OCI-LY1 (cell line): ENCODE measurements at regions not wholly inside any gene's neighbourhood (a gene's known extent, or its start where the extent isn't known, plus 50 kb on each side); places are given as distances from the start of the nearest gene placed in this dataset.

ENCODE experiments used
- H2AFZ ChIP-seq: fragments of 200-600 bp; sonication (generic), shearing (Covaris generic); 2 replicates; pipeline ENCODE4 v1.6.0; 2014; ENCODE audit warnings: antibody characterized with exemption, mild to moderate bottlenecking, low read length
- H3F3A ChIP-seq: fragments of 200-600 bp; sonication (generic), shearing (Covaris generic); 2 replicates; pipeline ENCODE4 v1.6.0; 2014; ENCODE audit warnings: mild to moderate bottlenecking, antibody characterized with exemption, low read length, moderate library complexity; ENCODE audit not compliant: insufficient read depth
- H3K27ac ChIP-seq: fragments of 200-600 bp; sonication (generic); 2 replicates; pipeline ENCODE4 v1.5.1; 2014; ENCODE audit warnings: low read length, mixed run types, mild to moderate bottlenecking, low read depth; ENCODE audit not compliant: poor library complexity, severe bottlenecking
- H3K27me3 ChIP-seq: fragments of 200-600 bp; sonication (generic); 2 replicates; pipeline ENCODE4 v1.6.0; 2014; ENCODE audit warnings: antibody characterized with exemption, mild to moderate bottlenecking, low read length, moderate library complexity; ENCODE audit not compliant: insufficient read depth
- H3K36me3 ChIP-seq: fragments of 200-600 bp; sonication (generic); 2 replicates; pipeline ENCODE4 v1.6.1; 2014; ENCODE audit warnings: mild to moderate bottlenecking, antibody characterized with exemption, low read length, moderate library complexity, mixed read lengths; ENCODE audit not compliant: insufficient read depth
- H3K4me1 ChIP-seq: fragments of 200-600 bp; sonication (generic); 2 replicates; pipeline ENCODE4 v1.5.1; 2014; ENCODE audit warnings: mild to moderate bottlenecking, low read length, moderate library complexity; ENCODE audit not compliant: insufficient read depth, severe bottlenecking
- H3K4me2 ChIP-seq: fragments of 200-600 bp; sonication (generic), shearing (Covaris generic); 2 replicates; pipeline ENCODE4 v1.6.1; 2014; ENCODE audit warnings: low read length
- H3K4me3 ChIP-seq: fragments of 200-600 bp; sonication (generic); 2 replicates; pipeline ENCODE4 v1.5.1; 2014; ENCODE audit warnings: low read length, low read depth, mild to moderate bottlenecking, mixed read lengths; ENCODE audit not compliant: poor library complexity, severe bottlenecking
- H3K79me2 ChIP-seq: fragments of 200-600 bp; shearing (Covaris generic); 2 replicates; pipeline ENCODE4 v1.6.1; 2016; ENCODE audit warnings: mixed run types, low read length, mixed read lengths; ENCODE audit not compliant: insufficient read depth
- H3K9ac ChIP-seq: fragments of 200-600 bp; sonication (generic), shearing (Covaris generic); 2 replicates; pipeline ENCODE4 v1.6.1; 2014; ENCODE audit warnings: mild to moderate bottlenecking, low read length, mixed read lengths
- H3K9me2 ChIP-seq: fragments of 200-600 bp; sonication (generic), shearing (Covaris generic); 2 replicates; pipeline ENCODE4 v1.6.1; 2014; ENCODE audit warnings: low read depth, mild to moderate bottlenecking, low read length, mixed read lengths
- H3K9me3 ChIP-seq: fragments of 200-600 bp; shearing (Covaris generic); 2 replicates; pipeline ENCODE4 v1.6.1; 2014; ENCODE audit warnings: low read length, mixed read lengths
- H4K20me1 ChIP-seq: fragments of 200-600 bp; sonication (generic), shearing (Covaris generic); 2 replicates; pipeline ENCODE4 v1.6.0; 2016; ENCODE audit warnings: mild to moderate bottlenecking, low read length; ENCODE audit not compliant: insufficient read depth
- EZH2 ChIP-seq: fragments of 200-600 bp; sonication (generic), shearing (Covaris generic); IDR thresholded peaks from 2 replicates; pipeline ENCODE4 v1.8.0; 2017; ENCODE audit warnings: borderline replicate concordance, mixed run types, mild to moderate bottlenecking, antibody characterized with exemption, low read length, moderate library complexity, mixed read lengths
- TF ChIP-seq, protein P1 (sequence below): fragments of 200-600 bp; sonication (generic), shearing (Covaris generic); IDR thresholded peaks from 2 replicates; pipeline ENCODE4 v1.5.1; 2017; ENCODE audit warnings: mild to moderate bottlenecking, antibody characterized with exemption, low read length, moderate library complexity, mixed read lengths

DNA sequence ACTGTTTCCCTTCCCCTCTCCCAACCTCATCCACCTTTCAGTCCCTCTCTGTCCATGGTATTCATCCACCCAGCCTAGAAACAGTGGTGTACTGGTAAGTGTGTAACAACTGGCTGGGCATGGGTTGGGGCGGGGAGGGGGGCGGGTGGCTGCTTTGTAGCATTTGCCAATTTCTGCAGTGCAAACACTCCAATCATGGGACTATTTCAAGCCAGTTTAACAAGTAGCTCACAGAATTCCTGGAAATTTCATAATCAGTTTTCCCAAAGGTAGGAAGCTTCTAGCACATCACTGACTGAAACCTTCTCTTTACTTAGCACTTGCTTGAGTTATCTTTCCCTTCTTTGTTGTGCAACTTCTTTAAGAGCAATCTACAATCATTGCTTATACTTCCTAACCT is 100.8 kb upstream of the WASF3 start:
- H2AFZ ChIP-seq = no peak overlapping the region
- H3K79me2 ChIP-seq = no peaks in the 10 kb centered on the region

DNA sequence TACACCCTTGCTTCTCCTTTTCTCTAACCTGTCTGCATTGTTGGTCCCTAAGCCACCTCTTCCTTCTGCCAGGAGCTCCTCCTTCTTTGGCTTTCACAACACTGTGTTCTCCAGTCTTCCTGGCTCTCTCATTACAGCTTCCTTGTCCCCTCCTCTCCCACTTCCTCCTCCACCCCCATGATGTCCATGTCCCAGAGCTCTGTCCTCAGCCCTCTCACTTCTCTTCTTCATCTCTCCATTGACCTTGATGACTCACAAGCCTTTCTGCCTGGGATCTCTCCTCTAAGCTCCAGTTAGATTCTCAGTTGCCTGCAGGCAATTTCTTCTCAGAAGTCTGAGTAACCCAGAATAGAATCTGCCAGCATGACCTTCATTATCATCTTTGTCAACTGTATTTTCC is 100.3 kb upstream of the WASF3 start:
- H3K9ac ChIP-seq = no peak overlapping the region
- no peak overlapping the region for H3K27ac ChIP-seq
- no peaks in the 10 kb centered on the region for H3K27me3 ChIP-seq
- no peaks in the 10 kb centered on the region for H3K9me2 ChIP-seq
- no peaks in the 10 kb centered on the region for H3K79me2 ChIP-seq
- H4K20me1 ChIP-seq = no peaks in the 10 kb centered on the region
- no peak overlapping the region for H2AFZ ChIP-seq
- no peak overlapping the region for H3K4me2 ChIP-seq
- no peaks in the 10 kb centered on the region for H3K4me1 ChIP-seq
- no peaks in the 10 kb centered on the region for H3K36me3 ChIP-seq
- no peak overlapping the region for H3K4me3 ChIP-seq
- H3K9me3 ChIP-seq = no peaks in the 10 kb centered on the region
- TF ChIP-seq EZH2 = no peak
- TF ChIP-seq, protein P1, sequence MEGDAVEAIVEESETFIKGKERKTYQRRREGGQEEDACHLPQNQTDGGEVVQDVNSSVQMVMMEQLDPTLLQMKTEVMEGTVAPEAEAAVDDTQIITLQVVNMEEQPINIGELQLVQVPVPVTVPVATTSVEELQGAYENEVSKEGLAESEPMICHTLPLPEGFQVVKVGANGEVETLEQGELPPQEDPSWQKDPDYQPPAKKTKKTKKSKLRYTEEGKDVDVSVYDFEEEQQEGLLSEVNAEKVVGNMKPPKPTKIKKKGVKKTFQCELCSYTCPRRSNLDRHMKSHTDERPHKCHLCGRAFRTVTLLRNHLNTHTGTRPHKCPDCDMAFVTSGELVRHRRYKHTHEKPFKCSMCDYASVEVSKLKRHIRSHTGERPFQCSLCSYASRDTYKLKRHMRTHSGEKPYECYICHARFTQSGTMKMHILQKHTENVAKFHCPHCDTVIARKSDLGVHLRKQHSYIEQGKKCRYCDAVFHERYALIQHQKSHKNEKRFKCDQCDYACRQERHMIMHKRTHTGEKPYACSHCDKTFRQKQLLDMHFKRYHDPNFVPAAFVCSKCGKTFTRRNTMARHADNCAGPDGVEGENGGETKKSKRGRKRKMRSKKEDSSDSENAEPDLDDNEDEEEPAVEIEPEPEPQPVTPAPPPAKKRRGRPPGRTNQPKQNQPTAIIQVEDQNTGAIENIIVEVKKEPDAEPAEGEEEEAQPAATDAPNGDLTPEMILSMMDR = no peak
- no peaks in the 10 kb centered on the region for H3F3A ChIP-seq

More for the DNA sequence above, 100.8 kb upstream of the WASF3 start:
- no peaks in the 10 kb centered on the region for H4K20me1 ChIP-seq
- H3K9ac ChIP-seq = no peak overlapping the region
- no peaks in the 10 kb centered on the region for H3K9me3 ChIP-seq
- no peak overlapping the region for H3K4me2 ChIP-seq
- H3K36me3 ChIP-seq = no peaks in the 10 kb centered on the region
- H3K4me3 ChIP-seq = no peak overlapping the region
- H3F3A ChIP-seq = no peaks in the 10 kb centered on the region
- TF ChIP-seq, protein P1 = no peak
- no peak for TF ChIP-seq EZH2
- no peaks in the 10 kb centered on the region for H3K4me1 ChIP-seq
- no peaks in the 10 kb centered on the region for H3K9me2 ChIP-seq
- no peaks in the 10 kb centered on the region for H3K27me3 ChIP-seq
- no peak overlapping the region for H3K27ac ChIP-seq

DNA sequence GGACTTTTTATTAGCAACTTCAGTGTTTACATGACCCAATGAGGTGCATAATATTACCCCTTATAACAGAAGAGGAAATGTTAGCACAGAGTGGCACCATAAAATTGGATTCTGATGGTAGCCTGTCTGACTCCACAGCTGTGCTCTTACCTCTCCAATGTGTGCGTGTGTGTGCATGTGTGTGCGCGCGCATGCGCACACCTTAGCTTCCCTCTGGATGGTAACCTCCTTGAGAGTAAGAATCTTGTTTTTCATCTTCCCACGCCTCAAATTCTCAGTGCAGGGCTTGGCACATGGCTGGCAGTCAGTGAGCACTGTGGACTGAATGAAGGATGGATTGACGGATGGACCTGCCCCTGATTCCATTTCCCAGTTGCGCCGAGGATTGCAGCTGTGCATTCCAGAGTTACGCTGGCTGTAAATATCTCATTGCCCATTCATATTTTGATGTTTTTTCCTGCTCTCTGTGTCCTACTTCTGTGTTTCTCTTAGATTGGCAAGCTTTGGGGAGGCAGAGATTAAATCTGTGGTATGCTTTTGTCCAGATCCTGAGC is 99.2 kb upstream of the WASF3 start:
- Histone ChIP-seq H3K4me2 (no peak overlapping the region), H3K79me2 (no peaks in the 10 kb centered on the region), H3K4me3 (no peak overlapping the region), H3K9me3 (no peaks in the 10 kb centered on the region), H3K4me1 (no peaks in the 10 kb centered on the region), H3K27me3 (no peaks in the 10 kb centered on the region), H3K9me2 (no peaks in the 10 kb centered on the region), H3F3A (no peaks in the 10 kb centered on the region), H3K9ac (no peak overlapping the region), H3K36me3 (no peaks in the 10 kb centered on the region), H3K27ac (no peak overlapping the region), H2AFZ (no peak overlapping the region), H4K20me1 (no peaks in the 10 kb centered on the region)
- TF ChIP-seq EZH2 = no peak
- TF ChIP-seq, protein P1 = no peak
